Loucy (cell line): ENCODE measurements at regions not wholly inside any gene's neighbourhood (a gene's known extent, or its start where the extent isn't known, plus 50 kb on each side); places are given as distances from the start of the nearest gene placed in this dataset.

Experiments
- H2AFZ ChIP-seq: fragments of 200-600 bp; sonication (generic); 2 replicates; pipeline ENCODE4 v1.6.0; 2016; ENCODE audit warnings: antibody characterized with exemption, mild to moderate bottlenecking, low read length, moderate library complexity
- H3F3A ChIP-seq: fragments of 200-600 bp; 2 replicates; pipeline ENCODE4 v1.6.0; 2016; ENCODE audit warnings: antibody characterized with exemption, low read depth, mild to moderate bottlenecking
- H3K27me3 ChIP-seq: fragments of 200-600 bp; sonication (generic); 2 replicates; pipeline ENCODE4 v1.6.1; 2014; ENCODE audit warnings: low read length, mild to moderate bottlenecking; ENCODE audit not compliant: insufficient read depth, poor library complexity, severe bottlenecking
- H3K36me3 ChIP-seq: fragments of 200-600 bp; sonication (generic); 2 replicates; pipeline ENCODE4 v1.6.1; 2016; ENCODE audit warnings: low read length; ENCODE audit not compliant: insufficient read depth
- H3K4me1 ChIP-seq: fragments of 200-600 bp; sonication (generic); 2 replicates; pipeline ENCODE4 v1.5.1; 2014; ENCODE audit warnings: low read length, mild to moderate bottlenecking; ENCODE audit not compliant: insufficient read depth, poor library complexity, severe bottlenecking
- H3K4me2 ChIP-seq: fragments of 200-600 bp; sonication (generic); 2 replicates; pipeline ENCODE4 v1.6.0; 2014; ENCODE audit warnings: antibody characterized with exemption, low read length, low read depth, mild to moderate bottlenecking; ENCODE audit not compliant: poor library complexity, severe bottlenecking
- H3K4me3 ChIP-seq: fragments of 200-600 bp; sonication (generic); 2 replicates; pipeline ENCODE4 v1.5.1; 2014; ENCODE audit warnings: low read length, mild to moderate bottlenecking, mixed read lengths; ENCODE audit not compliant: poor library complexity, severe bottlenecking
- H3K79me2 ChIP-seq: fragments of 200-600 bp; sonication (generic); 2 replicates; pipeline ENCODE4 v1.6.1; 2014; ENCODE audit warnings: low read length; ENCODE audit not compliant: insufficient read depth
- H3K9ac ChIP-seq: fragments of 200-600 bp; sonication (generic); 2 replicates; pipeline ENCODE4 v1.6.0; 2014; ENCODE audit warnings: mild to moderate bottlenecking, low read depth, low read length, moderate library complexity; ENCODE audit not compliant: poor library complexity, severe bottlenecking
- H3K9me2 ChIP-seq: fragments of 200-600 bp; sonication (generic); replicated peaks from 2 replicates; pipeline ENCODE4 v1.6.1; 2016; ENCODE audit warnings: low read depth, low read length, mixed read lengths
- H3K9me3 ChIP-seq: fragments of 200-600 bp; sonication (generic); 2 replicates; pipeline ENCODE4 v1.6.1; 2014; ENCODE audit warnings: mild to moderate bottlenecking, antibody characterized with exemption, low read length, low read depth; ENCODE audit not compliant: insufficient read depth
- H4K20me1 ChIP-seq: fragments of 200-600 bp; sonication (generic); 2 replicates; pipeline ENCODE4 v1.6.0; 2014; ENCODE audit warnings: antibody characterized with exemption, low read length, mild to moderate bottlenecking; ENCODE audit not compliant: insufficient read depth, poor library complexity, severe bottlenecking
- CTCF ChIP-seq: fragments of 200-600 bp; sonication (generic); conservative IDR thresholded peaks from 2 replicates; pipeline ENCODE4 v1.5.1; 2014; ENCODE audit warnings: mild to moderate bottlenecking, antibody characterized with exemption, low read length
- EZH2phosphoT487 ChIP-seq: fragments of 200-600 bp; IDR thresholded peaks from 2 replicates; pipeline ENCODE4 v1.6.1; 2018; ENCODE audit warnings: antibody characterized with exemption, mild to moderate bottlenecking, moderate library complexity, borderline replicate concordance

- Histone ChIP-seq H3K4me1 (no peaks in the 10 kb centered on the region), H3K4me3 (no peak overlapping the region), H2AFZ (no peak overlapping the region), H3K4me2 (no peak overlapping the region), H3K36me3 (no peaks in the 10 kb centered on the region), H3K79me2 (no peaks in the 10 kb centered on the region), H4K20me1 (no peaks in the 10 kb centered on the region), H3K27me3 (no peaks in the 10 kb centered on the region), H3K9me2 (no peaks in the 10 kb centered on the region), H3K9me3 (no peaks in the 10 kb centered on the region), H3K9ac (no peak overlapping the region), H3F3A (no peaks in the 10 kb centered on the region)
- TF ChIP-seq CTCF = no peak
- no peak for TF ChIP-seq EZH2phosphoT487
These were observed 1106.7 kb downstream of the EFNB2 start for GRCh38 chr13:105428811-105429210.

- H3K9me3 ChIP-seq = no peaks in the 10 kb centered on the region
- H3K79me2 ChIP-seq = no peaks in the 10 kb centered on the region
- H3K36me3 ChIP-seq = no peaks in the 10 kb centered on the region
- H4K20me1 ChIP-seq = no peaks in the 10 kb centered on the region
- no peak overlapping the region for H3K4me2 ChIP-seq
- H2AFZ ChIP-seq = no peak overlapping the region
- no peaks in the 10 kb centered on the region for H3K4me1 ChIP-seq
- H3K9me2 ChIP-seq = no peaks in the 10 kb centered on the region
- H3K4me3 ChIP-seq = no peak overlapping the region
- no peaks in the 10 kb centered on the region for H3F3A ChIP-seq
- TF ChIP-seq CTCF = no peak
- TF ChIP-seq EZH2phosphoT487 = no peak
- H3K27me3 ChIP-seq = no peaks in the 10 kb centered on the region
- H3K9ac ChIP-seq = no peak overlapping the region
These were observed 1109.0 kb downstream of the EFNB2 start for GRCh38 chr13:105426441-105426840.

- Histone ChIP-seq H3K27me3 (no peaks in the 10 kb centered on the region), H3K9me2 (no peaks in the 10 kb centered on the region), H2AFZ (no peak overlapping the region), H3K9me3 (no peaks in the 10 kb centered on the region), H4K20me1 (no peaks in the 10 kb centered on the region), H3K79me2 (no peaks in the 10 kb centered on the region), H3K4me3 (no peak overlapping the region), H3K36me3 (no peaks in the 10 kb centered on the region), H3F3A (no peaks in the 10 kb centered on the region), H3K4me2 (no peak overlapping the region), H3K9ac (no peak overlapping the region), H3K4me1 (no peaks in the 10 kb centered on the region)
- no peak for TF ChIP-seq CTCF
- no peak for TF ChIP-seq EZH2phosphoT487
These were observed 1120.8 kb downstream of the EFNB2 start for GRCh38 chr13:105414639-105415038.
